Naive thymus-derived CD4-positive, alpha-beta T cell (primary cell): ENCODE measurements at regions not wholly inside any gene's neighbourhood (a gene's known extent, or its start where the extent isn't known, plus 50 kb on each side); places are given as distances from the start of the nearest gene placed in this dataset.
A peak's percentile ranks its signal among the peaks of the same experiment; 100 is the strongest.

Experiments
- ATAC-seq: fragments of 150-1000 bp; cut with Tn5 transposase; 2 replicates; pipeline ENCODE4 v1.10.0; 2021; ENCODE audit warnings: mild to moderate bottlenecking, moderate library complexity
- CTCF ChIA-PET: fragments of 350-600 bp; sonication (Branson Sonifier 250); formaldehyde crosslinking; loops from one replicate; lab custom pipeline; 2021; ENCODE audit warnings: antibody characterized with exemption; lab: Charles Lee
- POLR2A ChIA-PET: fragments of 350-600 bp; sonication (Branson Sonifier 250); formaldehyde crosslinking; loops from one replicate; lab custom pipeline; 2021; ENCODE audit warnings: antibody characterized with exemption, inconsistent platforms; lab: Charles Lee
- DNase-seq, 9 donors: peaks; one replicate each; pipeline versions ENCODE4 v3.0.0 to v3.0.0-alpha.2; 2020 to 2022; ENCODE audit warnings: mixed read lengths in 1 of 9
- H3K27ac ChIP-seq: one replicate; pipeline ENCODE4 v1.7.0; 2013; ENCODE audit warnings: mild to moderate bottlenecking, low read depth, low read length, moderate library complexity
- H3K27me3 ChIP-seq, 2 donors: one replicate each; pipeline ENCODE4 v1.7.0; 2013; ENCODE audit warnings: low read length in 2 of 2, mild to moderate bottlenecking in 2 of 2, moderate library complexity in 2 of 2; ENCODE audit not compliant: control insufficient read depth in 2 of 2, insufficient read depth in 2 of 2
- H3K36me3 ChIP-seq, 3 experiments: 1 replicate in 2 of 3; 2 replicates in 1 of 3; pipeline ENCODE4 v1.7.0; 2013; ENCODE audit warnings: low read length in 3 of 3, mild to moderate bottlenecking in 3 of 3, moderate library complexity in 1 of 3; ENCODE audit not compliant: insufficient read depth in 3 of 3, control insufficient read depth in 2 of 3
- H3K4me1 ChIP-seq, 2 donors: one replicate each; pipeline ENCODE4 v1.7.0; 2013; ENCODE audit warnings: low read length in 2 of 2, mild to moderate bottlenecking in 2 of 2, moderate library complexity in 1 of 2; ENCODE audit not compliant: control insufficient read depth in 2 of 2, insufficient read depth in 2 of 2
- H3K4me3 ChIP-seq: 2 replicates; pipeline ENCODE4 v1.7.0; 2013; ENCODE audit warnings: mild to moderate bottlenecking, low read length
- H3K9me3 ChIP-seq, 3 experiments: 1 replicate in 2 of 3; 2 replicates in 1 of 3; pipeline ENCODE4 v1.7.0; 2013; ENCODE audit warnings: low read length in 3 of 3; ENCODE audit not compliant: control insufficient read depth in 2 of 3
- H3K27ac Mint-ChIP-seq, 9 donors: one replicate each; pipeline ENCODE4 v1.8.0; 2020 to 2022; ENCODE audit warnings: mixed read lengths in 9 of 9, mild to moderate bottlenecking in 8 of 9, moderate library complexity in 5 of 9, inconsistent platforms in 2 of 9
- H3K27me3 Mint-ChIP-seq, 5 donors: one replicate each; pipeline ENCODE4 v1.8.0; 2021 to 2022; ENCODE audit warnings: mixed read lengths in 5 of 5, mild to moderate bottlenecking in 1 of 5
- H3K36me3 Mint-ChIP-seq, 5 donors: one replicate each; pipeline ENCODE4 v1.8.0; 2020 to 2022; ENCODE audit warnings: mixed read lengths in 5 of 5, mild to moderate bottlenecking in 3 of 5, inconsistent platforms in 1 of 5
- H3K4me1 Mint-ChIP-seq, 7 donors: one replicate each; pipeline ENCODE4 v1.8.0; 2020 to 2022; ENCODE audit warnings: mixed read lengths in 7 of 7, mild to moderate bottlenecking in 3 of 7, inconsistent platforms in 1 of 7
- H3K4me3 Mint-ChIP-seq, 10 donors: one replicate each; pipeline ENCODE4 v1.8.0; 2020 to 2022; ENCODE audit warnings: mild to moderate bottlenecking in 10 of 10, mixed read lengths in 10 of 10, moderate library complexity in 6 of 10, inconsistent platforms in 2 of 10
- H3K9me3 Mint-ChIP-seq, 11 donors: one replicate each; pipeline ENCODE4 v1.8.0; 2020 to 2022; ENCODE audit warnings: mixed read lengths in 11 of 11, mild to moderate bottlenecking in 4 of 11, inconsistent platforms in 1 of 11, moderate library complexity in 1 of 11
- intact Hi-C, 2 donors: fragments of 100-400 bp; cut with micrococcal nuclease; formaldehyde crosslinking; loops; one replicate each; pipeline ENCODE4 v1.15.1; 2023

- Mint-ChIP-seq H3K9me3 (peaks cover 0 to 3% (median 0%) of the 10 kb centered on the region in 11 donors), H3K4me3 (no peak overlapping the region), H3K27me3 (peaks cover 0 to 3% (median 0%) of the 10 kb centered on the region in 5 donors), H3K36me3 (no peaks in the 10 kb centered on the region), H3K27ac (no peak overlapping the region), H3K4me1 (peaks cover 0 to 3% (median 0%) of the 10 kb centered on the region in 7 donors)
- Histone ChIP-seq H3K4me3 (no peak overlapping the region), H3K4me1 (no peaks in the 10 kb centered on the region), H3K27me3 (no peaks in the 10 kb centered on the region), H3K9me3 (no peaks in the 10 kb centered on the region), H3K27ac (no peak overlapping the region), H3K36me3 (no peaks in the 10 kb centered on the region)
- intact Hi-C loops: no loop called here
- POLR2A ChIA-PET: no interaction called here
- CTCF ChIA-PET: no interaction called here
- DNase-seq: no peak
- no peak for ATAC-seq
These were observed 74.0 kb upstream of the TBL1X start for GRCh38 chrX:9390693-9391368.

GRCh38 chrX:9392445-9392844 lies 72.4 kb upstream of the TBL1X start:
- ATAC-seq (no peak), DNase-seq (no peak)
- H3K9me3 ChIP-seq: no peaks in the 10 kb centered on the region
- H3K4me3 ChIP-seq: no peak overlapping the region
- peaks cover 0 to 3% (median 0%) of the 10 kb centered on the region in 7 donors for H3K4me1 Mint-ChIP-seq
- H3K9me3 Mint-ChIP-seq: peaks cover 0 to 3% (median 0%) of the 10 kb centered on the region in 11 donors
- no peaks in the 10 kb centered on the region for H3K36me3 ChIP-seq
- CTCF ChIA-PET: interaction anchor here (0.6 kb wide), 1 partner anchor 11 kb away, joined by 3 read pairs; no protein-coding TSS in a partner anchor
- no peak overlapping the region for H3K27ac Mint-ChIP-seq
- no peak overlapping the region for H3K27ac ChIP-seq
- POLR2A ChIA-PET: no interaction called here
- intact Hi-C loops: no loop called here
- H3K36me3 Mint-ChIP-seq: no peaks in the 10 kb centered on the region
- H3K27me3 ChIP-seq: no peaks in the 10 kb centered on the region
- H3K4me1 ChIP-seq: no peaks in the 10 kb centered on the region
- no peak overlapping the region for H3K4me3 Mint-ChIP-seq
- peaks cover 0 to 3% (median 0%) of the 10 kb centered on the region in 5 donors for H3K27me3 Mint-ChIP-seq

- no peak for DNase-seq
- H3K36me3 ChIP-seq: no peaks in the 10 kb centered on the region
- no peaks in the 10 kb centered on the region for H3K27me3 ChIP-seq
- Mint-ChIP-seq H3K27ac (no peak overlapping the region), H3K9me3 (peaks cover 0 to 6% (median 0%) of the 10 kb centered on the region in 11 donors), H3K36me3 (no peaks in the 10 kb centered on the region), H3K4me3 (no peak overlapping the region), H3K4me1 (peaks cover 0 to 3% (median 0%) of the 10 kb centered on the region in 7 donors), H3K27me3 (no peaks in the 10 kb centered on the region)
- intact Hi-C loops: no loop called here
- no peak for ATAC-seq
- no peak overlapping the region for H3K27ac ChIP-seq
- no peaks in the 10 kb centered on the region for H3K4me1 ChIP-seq
- ChIA-PET POLR2A (no interaction called here), CTCF (no interaction called here)
- no peak overlapping the region for H3K4me3 ChIP-seq
- H3K9me3 ChIP-seq: no peaks in the 10 kb centered on the region
These were observed 71.3 kb upstream of the TBL1X start for GRCh38 chrX:9393571-9393970.

- no peak for DNase-seq
- Histone ChIP-seq H3K36me3 (no peaks in the 10 kb centered on the region), H3K9me3 (no peaks in the 10 kb centered on the region), H3K27me3 (no peaks in the 10 kb centered on the region), H3K4me3 (no peak overlapping the region), H3K4me1 (no peaks in the 10 kb centered on the region), H3K27ac (no peak overlapping the region)
- Mint-ChIP-seq H3K27me3 (no peaks in the 10 kb centered on the region), H3K4me3 (no peak overlapping the region), H3K4me1 (peaks cover 0 to 3% (median 0%) of the 10 kb centered on the region in 7 donors), H3K27ac (no peak overlapping the region), H3K36me3 (no peaks in the 10 kb centered on the region), H3K9me3 (peaks cover 0 to 8% (median 0%) of the 10 kb centered on the region in 11 donors)
- ChIA-PET POLR2A (no interaction called here), CTCF (no interaction called here)
- intact Hi-C loops: no loop called here
- ATAC-seq: no peak
These were observed 70.6 kb upstream of the TBL1X start for GRCh38 chrX:9394212-9394611.

- H3K9me3 Mint-ChIP-seq: peaks cover 0 to 8% (median 0%) of the 10 kb centered on the region in 11 donors
- Histone ChIP-seq H3K4me3 (no peak overlapping the region), H3K27ac (no peak overlapping the region), H3K9me3 (no peaks in the 10 kb centered on the region), H3K4me1 (no peaks in the 10 kb centered on the region), H3K36me3 (no peaks in the 10 kb centered on the region), H3K27me3 (no peaks in the 10 kb centered on the region)
- no peak overlapping the region for H3K4me3 Mint-ChIP-seq
- intact Hi-C loops: no loop called here
- H3K4me1 Mint-ChIP-seq: peaks cover 0 to 3% (median 0%) of the 10 kb centered on the region in 7 donors
- H3K27me3 Mint-ChIP-seq: no peaks in the 10 kb centered on the region
- ATAC-seq: no peak
- ChIA-PET POLR2A (no interaction called here), CTCF (no interaction called here)
- DNase-seq: no peak
- no peaks in the 10 kb centered on the region for H3K36me3 Mint-ChIP-seq
- peak overlapping the region in 1 of 9 donors; percentile 6 for H3K27ac Mint-ChIP-seq
These were observed 67.9 kb upstream of the TBL1X start for GRCh38 chrX:9396930-9397329.

- intact Hi-C loops: no loop called here
- Histone ChIP-seq H3K9me3 (no peaks in the 10 kb centered on the region), H3K4me1 (no peaks in the 10 kb centered on the region), H3K36me3 (no peaks in the 10 kb centered on the region), H3K27me3 (no peaks in the 10 kb centered on the region), H3K27ac (no peak overlapping the region), H3K4me3 (no peak overlapping the region)
- Mint-ChIP-seq H3K27ac (no peak overlapping the region), H3K4me1 (no peaks in the 10 kb centered on the region), H3K4me3 (no peak overlapping the region), H3K9me3 (peaks cover 0 to 8% (median 0%) of the 10 kb centered on the region in 11 donors), H3K36me3 (no peaks in the 10 kb centered on the region), H3K27me3 (no peaks in the 10 kb centered on the region)
- POLR2A ChIA-PET: no interaction called here
- ATAC-seq (no peak), DNase-seq (no peak)
- CTCF ChIA-PET: no interaction called here
These were observed 63.8 kb upstream of the TBL1X start for GRCh38 chrX:9401051-9401450.

GRCh38 chrX:9403374-9403773 lies 61.5 kb upstream of the TBL1X start:
- no peaks in the 10 kb centered on the region for H3K27me3 Mint-ChIP-seq
- no peak overlapping the region for H3K4me3 ChIP-seq
- H3K9me3 Mint-ChIP-seq: peaks cover 0 to 2% (median 0%) of the 10 kb centered on the region in 11 donors
- no peaks in the 10 kb centered on the region for H3K4me1 Mint-ChIP-seq
- no peak overlapping the region for H3K4me3 Mint-ChIP-seq
- H3K36me3 Mint-ChIP-seq: no peaks in the 10 kb centered on the region
- H3K9me3 ChIP-seq: no peaks in the 10 kb centered on the region
- no peaks in the 10 kb centered on the region for H3K36me3 ChIP-seq
- ChIA-PET POLR2A (no interaction called here), CTCF (interaction anchor here (0.7 kb wide), 1 partner anchor 11 kb away, joined by 3 read pairs; no protein-coding TSS in a partner anchor)
- no peaks in the 10 kb centered on the region for H3K27me3 ChIP-seq
- no peaks in the 10 kb centered on the region for H3K4me1 ChIP-seq
- no peak for ATAC-seq
- no peak overlapping the region for H3K27ac Mint-ChIP-seq
- intact Hi-C loops: no loop called here
- H3K27ac ChIP-seq: no peak overlapping the region
- no peak for DNase-seq
